Kidney (tissue), 13 donors: ENCODE measurements at regions not wholly inside any gene's neighbourhood (a gene's known extent, or its start where the extent isn't known, plus 50 kb on each side); places are given as distances from the start of the nearest gene placed in this dataset.

Experiments used
- DNase-seq, 5 donors: peaks; one replicate each; pipeline ENCODE4 v3.0.0-alpha.2; 2013 to 2020
- FAIRE-seq: peaks from 2 replicates; lab custom pipeline; 2012; peaks lifted over from hg19 to GRCh38; lab: Jason Lieb, UNC
- H3K27ac ChIP-seq, 2 donors: one replicate each; pipeline ENCODE4 v1.7.0; 2013; ENCODE audit warnings: low read depth in 2 of 2, low read length in 2 of 2, inconsistent platforms in 1 of 2
- H3K27me3 ChIP-seq: one replicate; pipeline ENCODE4 v1.7.1; 2013; ENCODE audit warnings: low read length, inconsistent platforms; ENCODE audit not compliant: control insufficient read depth, insufficient read depth
- H3K36me3 ChIP-seq, 3 donors: one replicate each; pipeline versions ENCODE4 v1.7.0 to v1.7.1; 2013; ENCODE audit warnings: low read length in 3 of 3, control low read depth in 1 of 3, inconsistent platforms in 1 of 3; ENCODE audit not compliant: insufficient read depth in 3 of 3, control insufficient read depth in 2 of 3
- H3K4me1 ChIP-seq, 3 donors: one replicate each; pipeline versions ENCODE4 v1.7.0 to v1.7.1; 2013; ENCODE audit warnings: low read length in 3 of 3, inconsistent platforms in 1 of 3, low read depth in 1 of 3; ENCODE audit not compliant: control insufficient read depth in 2 of 3, insufficient read depth in 2 of 3
- H3K4me3 ChIP-seq, 3 donors: one replicate each; pipeline versions ENCODE4 v1.7.0 to v1.8.1; 2013; ENCODE audit warnings: low read length in 3 of 3, control low read depth in 1 of 3, inconsistent platforms in 1 of 3
- H3K9ac ChIP-seq, 3 donors: one replicate each; pipeline versions ENCODE4 v1.7.0 to v1.7.1; 2013; ENCODE audit warnings: low read length in 3 of 3, control low read depth in 1 of 3, inconsistent platforms in 1 of 3
- H3K9me3 ChIP-seq, 3 donors: one replicate each; pipeline versions ENCODE4 v1.7.0 to v1.7.1; 2013; ENCODE audit warnings: low read length in 3 of 3, control low read depth in 1 of 3, inconsistent platforms in 1 of 3; ENCODE audit not compliant: control insufficient read depth in 2 of 3, insufficient read depth in 1 of 3
- CTCF ChIP-seq: IDR thresholded peaks from 3 replicates; pipeline ENCODE4 v1.5.1; 2012; ENCODE audit warnings: mild to moderate bottlenecking, moderate library complexity, borderline replicate concordance; ENCODE audit not compliant: insufficient read depth; ENCODE audit errors: extremely low read depth
- intact Hi-C: fragments of 100-400 bp; cut with DNase I; formaldehyde crosslinking; loops from one replicate; pipeline ENCODE4 v1.11.1; 2022
- donor health status: control.
- donor health status: control.
- donor health status: control.
- donor health status: control.
- donor health status: control.
- donor health status: DM: yes; HTN: yes; CAD: no.
- donor health status: Normal renal cell carcinoma (clear cell type).

- no peaks in the 10 kb centered on the region for H3K27me3 ChIP-seq
- no peak overlapping the region for H3K27ac ChIP-seq
- FAIRE-seq (no peak), DNase-seq (no peak)
- H3K9me3 ChIP-seq: no peaks in the 10 kb centered on the region
- H3K9ac ChIP-seq: no peak overlapping the region
- intact Hi-C loops: no loop called here
- no peak overlapping the region for H3K4me3 ChIP-seq
- no peak for TF ChIP-seq CTCF
- H3K36me3 ChIP-seq: no peaks in the 10 kb centered on the region
- H3K4me1 ChIP-seq: peaks cover 0 to 17% (median 4%) of the 10 kb centered on the region in 3 donors
These were observed 79.8 kb upstream of the HABP2 start for GRCh38 chr10:113473011-113473410.

GRCh38 chr10:113473851-113474250 is 79.0 kb upstream of the HABP2 start:
- intact Hi-C loops: no loop called here
- H3K27ac ChIP-seq: no peak overlapping the region

GRCh38 chr10:113474752-113475151 is 78.1 kb upstream of the HABP2 start:
- no peak overlapping the region for H3K27ac ChIP-seq
- no peaks in the 10 kb centered on the region for H3K36me3 ChIP-seq
- H3K9ac ChIP-seq: no peak overlapping the region
- no peak overlapping the region for H3K4me3 ChIP-seq
- FAIRE-seq (no peak), DNase-seq (no peak)
- TF ChIP-seq CTCF: no peak
- no peaks in the 10 kb centered on the region for H3K27me3 ChIP-seq
- H3K9me3 ChIP-seq: peaks cover 0 to 5% (median 5%) of the 10 kb centered on the region in 3 donors
- peaks cover 0 to 17% (median 4%) of the 10 kb centered on the region in 3 donors for H3K4me1 ChIP-seq
- intact Hi-C loops: no loop called here

More at GRCh38 chr10:113473851-113474250, 79.0 kb upstream of the HABP2 start:
- Histone ChIP-seq H3K36me3 (no peaks in the 10 kb centered on the region), H3K4me3 (no peak overlapping the region), H3K4me1 (peaks cover 0 to 17% (median 4%) of the 10 kb centered on the region in 3 donors), H3K9ac (no peak overlapping the region), H3K27me3 (no peaks in the 10 kb centered on the region), H3K9me3 (no peaks in the 10 kb centered on the region)
- FAIRE-seq: no peak
- DNase-seq: no peak
- no peak for TF ChIP-seq CTCF

GRCh38 chr10:113475381-113475807 is 77.5 kb upstream of the HABP2 start:
- peaks cover 0 to 11% (median 7%) of the 10 kb centered on the region in 3 donors for H3K9me3 ChIP-seq
- FAIRE-seq: no peak
- no peak for TF ChIP-seq CTCF
- H3K36me3 ChIP-seq: no peaks in the 10 kb centered on the region
- peaks cover 0 to 17% (median 4%) of the 10 kb centered on the region in 3 donors for H3K4me1 ChIP-seq
- intact Hi-C loops: no loop called here
- no peak overlapping the region for H3K4me3 ChIP-seq
- H3K27me3 ChIP-seq: no peaks in the 10 kb centered on the region
- H3K9ac ChIP-seq: no peak overlapping the region
- no peak overlapping the region for H3K27ac ChIP-seq
- peak in 2 of 5 donors; percentile 29 to 44 for DNase-seq
